HCT116 (cell line): ENCODE measurements at regions not wholly inside any gene's neighbourhood (a gene's known extent, or its start where the extent isn't known, plus 50 kb on each side); places are given as distances from the start of the nearest gene placed in this dataset.

ENCODE experiments used
- ATAC-seq: fragments of 200-7000 bp; cut with Tn5 transposase; 2 replicates; pipeline ENCODE4 v1.9.1; 2020; ENCODE audit warnings: mild to moderate bottlenecking, moderate library complexity
- BruUV-seq: library from RNA; stranded (reverse); fragments of 400-500 nt; replicated peaks from 2 replicates; lab custom pipeline; 2021; lab: Mats Ljungman, UMichigan
- CTCF ChIA-PET: fragments of 300-600 bp; sonication (Branson Sonifier 250); formaldehyde crosslinking; loops from one replicate; lab custom pipeline; 2021; ENCODE audit warnings: antibody characterized with exemption; lab: Charles Lee
- POLR2A ChIA-PET: fragments of 300-600, 350-600 bp; sonication (Branson Sonifier 250); formaldehyde crosslinking; loops from one replicate; lab custom pipeline; 2021; ENCODE audit warnings: antibody characterized with exemption; lab: Charles Lee
- RAD21 ChIA-PET, 2 experiments: fragments of 300-600 bp; sonication (Branson Sonifier 250); formaldehyde crosslinking; loops; one replicate each; lab custom pipeline; 2023; ENCODE audit warnings: low total read pairs in 2 of 2; ENCODE audit not compliant: uncharacterized antibody in 2 of 2, unreplicated experiment in 2 of 2, low non-redundant PET in 1 of 2; lab: Charles Lee
- DNase-seq: peaks from one replicate; pipeline ENCODE4 v3.0.0-alpha.2; 2010; ENCODE audit warnings: low read depth, low spot score
- H2AFZ ChIP-seq: fragments of 200-600 bp; shearing (Covaris generic), sonication (generic); 2 replicates; pipeline ENCODE4 v1.6.1; 2017; ENCODE audit warnings: low read depth, mixed run types, mixed read lengths, antibody characterized with exemption, low read length; ENCODE audit not compliant: poor library complexity, severe bottlenecking
- H3K27ac ChIP-seq: 2 replicates; pipeline ENCODE4 v1.5.1; 2012; ENCODE audit warnings: low read depth, low read length
- H3K27me3 ChIP-seq: fragments of 200-600 bp; sonication (generic); 2 replicates; pipeline ENCODE4 v1.6.1; 2016; ENCODE audit warnings: mixed run types, low read length, mixed read lengths; ENCODE audit not compliant: insufficient read depth
- H3K36me3 ChIP-seq, 2 experiments: fragments of 200-500 bp in 1 of 2; fragments of 200-600 bp in 1 of 2; sonication (Bioruptor generic) in 1 of 2; sonication (generic) in 1 of 2; 2 replicates each; pipeline versions ENCODE4 v1.5.1 to v1.6.1; 2014 to 2016; ENCODE audit warnings: low read length in 2 of 2, inconsistent platforms in 1 of 2, mixed read lengths in 1 of 2, mixed run types in 1 of 2; ENCODE audit not compliant: insufficient read depth in 2 of 2, control insufficient read depth in 1 of 2
- H3K4me1 ChIP-seq, 2 experiments: fragments of 200-600 bp in 1 of 2; sonication (generic) in 1 of 2; 2 replicates each; pipeline versions ENCODE4 v1.5.1 to v1.6.1; 2012 to 2017; ENCODE audit warnings: low read length in 2 of 2, inconsistent platforms in 1 of 2, mild to moderate bottlenecking in 1 of 2, mixed read lengths in 1 of 2, mixed run types in 1 of 2, moderate library complexity in 1 of 2; ENCODE audit not compliant: insufficient read depth in 2 of 2, control insufficient read depth in 1 of 2
- H3K4me2 ChIP-seq: fragments of 200-600 bp; sonication (generic); 2 replicates; pipeline ENCODE4 v1.6.1; 2017; ENCODE audit warnings: mixed run types, low read length, mixed read lengths
- H3K4me3 ChIP-seq, 2 experiments: fragments of 200-600 bp in 1 of 2; sonication (generic) in 1 of 2; replicated peaks in 1 of 2; 2 replicates each; pipeline ENCODE4 v1.5.1; 2011 to 2016; ENCODE audit warnings: low read length in 2 of 2, control low read depth in 1 of 2, low read depth in 1 of 2, mild to moderate bottlenecking in 1 of 2, mixed read lengths in 1 of 2, mixed run types in 1 of 2
- H3K79me2 ChIP-seq: fragments of 200-600 bp; sonication (generic); 2 replicates; pipeline ENCODE4 v1.6.1; 2017; ENCODE audit warnings: mild to moderate bottlenecking, mixed run types, low read length, moderate library complexity, mixed read lengths; ENCODE audit not compliant: insufficient read depth
- H3K9ac ChIP-seq: fragments of 200-600 bp; sonication (generic); 2 replicates; pipeline ENCODE4 v1.6.1; 2016; ENCODE audit warnings: low read length, mixed read lengths
- H3K9me2 ChIP-seq: fragments of 200-600 bp; sonication (generic), shearing (Covaris generic); 2 replicates; pipeline ENCODE4 v1.6.1; 2017; ENCODE audit warnings: mixed run types, mild to moderate bottlenecking, moderate library complexity; ENCODE audit not compliant: insufficient read depth
- H3K9me3 ChIP-seq, 2 experiments: fragments of 200-500 bp in 1 of 2; fragments of 200-600 bp in 1 of 2; sonication (Bioruptor generic) in 1 of 2; sonication (generic) in 1 of 2; 2 replicates each; pipeline ENCODE4 v1.6.1; 2014 to 2017; ENCODE audit warnings: low read length in 2 of 2, mixed read lengths in 2 of 2, inconsistent platforms in 1 of 2, low read depth in 1 of 2, mild to moderate bottlenecking in 1 of 2, mixed run types in 1 of 2, moderate library complexity in 1 of 2; ENCODE audit not compliant: control insufficient read depth in 1 of 2, insufficient read depth in 1 of 2
- H4K20me1 ChIP-seq: fragments of 200-600 bp; sonication (generic), shearing (Covaris generic); 2 replicates; pipeline ENCODE4 v1.6.1; 2017; ENCODE audit warnings: mixed run types, mild to moderate bottlenecking, moderate library complexity; ENCODE audit not compliant: insufficient read depth
- CBX3 ChIP-seq: IDR thresholded peaks from 2 replicates; pipeline ENCODE4 v1.6.1; 2012; ENCODE audit warnings: low read depth
- EZH2phosphoT487 ChIP-seq: fragments of 200-600 bp; IDR thresholded peaks from 2 replicates; pipeline ENCODE4 v1.6.1; 2018; ENCODE audit warnings: antibody characterized with exemption, borderline replicate concordance
- FOSL1 ChIP-seq: IDR thresholded peaks from 2 replicates; pipeline ENCODE4 v1.6.1; 2012; ENCODE audit warnings: low read depth
- SP1 ChIP-seq: IDR thresholded peaks from 2 replicates; pipeline ENCODE4 v1.6.1; 2012; ENCODE audit warnings: low read depth
- ZNF274 ChIP-seq: fragments of 200-500 bp; sonication (Bioruptor generic); IDR thresholded peaks from 2 replicates; pipeline ENCODE4 v1.6.1; 2014; ENCODE audit warnings: mild to moderate bottlenecking, low read depth, low read length, inconsistent platforms
- intact Hi-C: fragments of 100-400 bp; cut with micrococcal nuclease; formaldehyde crosslinking; loops from 2 replicates; pipeline ENCODE4 v1.10.0; 2022
- TF ChIP-seq, protein P1 (sequence below): IDR thresholded peaks from 2 replicates; pipeline ENCODE4 v1.6.1; 2011; ENCODE audit warnings: mild to moderate bottlenecking, low read length, moderate library complexity; ENCODE audit not compliant: insufficient replicate concordance; ENCODE audit errors: extremely low read depth
- TF ChIP-seq, protein P2 (sequence below): IDR thresholded peaks from 2 replicates; pipeline ENCODE4 v1.6.1; 2012; ENCODE audit warnings: low read depth

DNA sequence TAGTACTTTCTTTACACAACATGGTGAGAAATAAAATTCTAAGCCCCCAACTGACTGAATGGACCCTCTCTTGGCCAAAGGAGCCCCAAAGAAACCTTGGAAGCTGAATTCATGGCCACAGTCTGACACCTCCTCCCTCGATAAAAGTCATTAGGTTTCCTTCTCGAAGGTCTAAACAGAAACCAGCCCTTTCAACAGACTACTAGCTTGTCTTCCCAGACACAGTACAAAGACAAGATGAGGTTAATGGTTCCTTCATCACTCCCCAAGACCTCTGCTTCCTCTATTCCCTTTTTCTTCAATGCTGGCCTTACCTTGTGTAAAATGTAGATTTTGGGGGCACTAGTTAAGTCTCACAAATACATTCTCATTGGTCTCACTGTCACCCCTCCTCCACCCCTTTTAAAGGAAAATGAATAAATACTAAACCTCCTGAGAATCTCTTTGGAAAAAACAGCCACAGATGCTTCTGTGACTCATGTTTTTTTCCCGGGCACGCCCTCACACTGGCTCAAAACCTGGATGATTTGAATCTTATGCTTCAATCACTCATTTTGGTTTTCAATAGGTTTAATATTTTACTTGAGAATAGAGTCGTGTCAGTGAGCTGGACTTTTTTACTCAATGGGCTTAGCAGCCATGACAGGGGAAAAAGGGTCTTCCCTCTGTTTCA, 65.8 kb upstream of the MED4 start:
- no peak for DNase-seq
- no TSS peak for BruUV-seq
- Histone ChIP-seq H3K27ac (no peak overlapping the region), H3K79me2 (no peaks in the 10 kb centered on the region), H2AFZ (no peak overlapping the region), H4K20me1 (no peaks in the 10 kb centered on the region), H3K36me3 (no peaks in the 10 kb centered on the region), H3K27me3 (no peaks in the 10 kb centered on the region), H3K9me3 (no peaks in the 10 kb centered on the region), H3K4me2 (peak overlapping the region; percentile 18; the same call in 1 of the 2 replicates), H3K9me2 (no peaks in the 10 kb centered on the region), H3K4me3 (no peak overlapping the region), H3K4me1 (peaks cover 11 to 28% of the 10 kb centered on the region in 2 experiments), H3K9ac (no peak overlapping the region)
- no peak for TF ChIP-seq ZNF274
- TF ChIP-seq, protein P1, sequence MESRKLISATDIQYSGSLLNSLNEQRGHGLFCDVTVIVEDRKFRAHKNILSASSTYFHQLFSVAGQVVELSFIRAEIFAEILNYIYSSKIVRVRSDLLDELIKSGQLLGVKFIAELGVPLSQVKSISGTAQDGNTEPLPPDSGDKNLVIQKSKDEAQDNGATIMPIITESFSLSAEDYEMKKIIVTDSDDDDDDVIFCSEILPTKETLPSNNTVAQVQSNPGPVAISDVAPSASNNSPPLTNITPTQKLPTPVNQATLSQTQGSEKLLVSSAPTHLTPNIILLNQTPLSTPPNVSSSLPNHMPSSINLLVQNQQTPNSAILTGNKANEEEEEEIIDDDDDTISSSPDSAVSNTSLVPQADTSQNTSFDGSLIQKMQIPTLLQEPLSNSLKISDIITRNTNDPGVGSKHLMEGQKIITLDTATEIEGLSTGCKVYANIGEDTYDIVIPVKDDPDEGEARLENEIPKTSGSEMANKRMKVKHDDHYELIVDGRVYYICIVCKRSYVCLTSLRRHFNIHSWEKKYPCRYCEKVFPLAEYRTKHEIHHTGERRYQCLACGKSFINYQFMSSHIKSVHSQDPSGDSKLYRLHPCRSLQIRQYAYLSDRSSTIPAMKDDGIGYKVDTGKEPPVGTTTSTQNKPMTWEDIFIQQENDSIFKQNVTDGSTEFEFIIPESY = no peak
- no peak for TF ChIP-seq CBX3
- TF ChIP-seq SP1 = no peak
- no peak for TF ChIP-seq EZH2phosphoT487
- TF ChIP-seq, protein P2, sequence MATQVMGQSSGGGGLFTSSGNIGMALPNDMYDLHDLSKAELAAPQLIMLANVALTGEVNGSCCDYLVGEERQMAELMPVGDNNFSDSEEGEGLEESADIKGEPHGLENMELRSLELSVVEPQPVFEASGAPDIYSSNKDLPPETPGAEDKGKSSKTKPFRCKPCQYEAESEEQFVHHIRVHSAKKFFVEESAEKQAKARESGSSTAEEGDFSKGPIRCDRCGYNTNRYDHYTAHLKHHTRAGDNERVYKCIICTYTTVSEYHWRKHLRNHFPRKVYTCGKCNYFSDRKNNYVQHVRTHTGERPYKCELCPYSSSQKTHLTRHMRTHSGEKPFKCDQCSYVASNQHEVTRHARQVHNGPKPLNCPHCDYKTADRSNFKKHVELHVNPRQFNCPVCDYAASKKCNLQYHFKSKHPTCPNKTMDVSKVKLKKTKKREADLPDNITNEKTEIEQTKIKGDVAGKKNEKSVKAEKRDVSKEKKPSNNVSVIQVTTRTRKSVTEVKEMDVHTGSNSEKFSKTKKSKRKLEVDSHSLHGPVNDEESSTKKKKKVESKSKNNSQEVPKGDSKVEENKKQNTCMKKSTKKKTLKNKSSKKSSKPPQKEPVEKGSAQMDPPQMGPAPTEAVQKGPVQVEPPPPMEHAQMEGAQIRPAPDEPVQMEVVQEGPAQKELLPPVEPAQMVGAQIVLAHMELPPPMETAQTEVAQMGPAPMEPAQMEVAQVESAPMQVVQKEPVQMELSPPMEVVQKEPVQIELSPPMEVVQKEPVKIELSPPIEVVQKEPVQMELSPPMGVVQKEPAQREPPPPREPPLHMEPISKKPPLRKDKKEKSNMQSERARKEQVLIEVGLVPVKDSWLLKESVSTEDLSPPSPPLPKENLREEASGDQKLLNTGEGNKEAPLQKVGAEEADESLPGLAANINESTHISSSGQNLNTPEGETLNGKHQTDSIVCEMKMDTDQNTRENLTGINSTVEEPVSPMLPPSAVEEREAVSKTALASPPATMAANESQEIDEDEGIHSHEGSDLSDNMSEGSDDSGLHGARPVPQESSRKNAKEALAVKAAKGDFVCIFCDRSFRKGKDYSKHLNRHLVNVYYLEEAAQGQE = no peak
- no peak for TF ChIP-seq FOSL1
- ChIA-PET CTCF (no interaction called here), RAD21 (no interaction called here), POLR2A (no interaction called here)
- no peak for ATAC-seq
- intact Hi-C loops = no loop called here
